A673 (cell line): ENCODE measurements at regions not wholly inside any gene's neighbourhood (a gene's known extent, or its start where the extent isn't known, plus 50 kb on each side); places are given as distances from the start of the nearest gene placed in this dataset.
A peak's percentile ranks its signal among the peaks of the same experiment; 100 is the strongest.

Experiments used
- BruUV-seq: library from RNA; stranded (reverse); fragments of 400-500 nt; replicated peaks from 2 replicates; lab custom pipeline; 2021; lab: Mats Ljungman, UMichigan
- CTCF ChIA-PET: fragments of 300-600 bp; sonication (Branson Sonifier 250); formaldehyde crosslinking; loops from one replicate; lab custom pipeline; 2022; ENCODE audit warnings: antibody characterized with exemption; lab: Charles Lee
- POLR2A ChIA-PET: fragments of 300-600 bp; sonication (Branson Sonifier 250); formaldehyde crosslinking; loops from one replicate; lab custom pipeline; 2022; ENCODE audit warnings: antibody characterized with exemption; ENCODE audit not compliant: low non-redundant PET; lab: Charles Lee
- DNase-seq: peaks from one replicate; pipeline ENCODE4 v3.0.0-alpha.2; 2015; ENCODE audit warnings: low spot score
- H3K27ac ChIP-seq: fragments of 200-600 bp; sonication (generic); 2 replicates; pipeline ENCODE4 v1.5.1; 2016; ENCODE audit warnings: mixed run types, low read depth, mild to moderate bottlenecking, mixed read lengths, antibody characterized with exemption, low read length; ENCODE audit not compliant: poor library complexity, severe bottlenecking
- H3K27me3 ChIP-seq: fragments of 200-600 bp; sonication (generic); replicated peaks from 2 replicates; pipeline ENCODE4 v1.6.1; 2017; ENCODE audit warnings: mixed run types, low read depth, mild to moderate bottlenecking, mixed read lengths, antibody characterized with exemption, low read length; ENCODE audit not compliant: insufficient read depth, poor library complexity
- H3K36me3 ChIP-seq: fragments of 200-600 bp; sonication (generic); 2 replicates; pipeline ENCODE4 v1.6.1; 2016; ENCODE audit warnings: mixed run types, mild to moderate bottlenecking, mixed read lengths, antibody characterized with exemption, low read length; ENCODE audit not compliant: insufficient read depth, poor library complexity, severe bottlenecking
- H3K4me1 ChIP-seq: fragments of 200-600 bp; sonication (generic); 2 replicates; pipeline ENCODE4 v1.6.1; 2017; ENCODE audit warnings: mixed run types, mild to moderate bottlenecking, mixed read lengths, antibody characterized with exemption, low read length; ENCODE audit not compliant: insufficient read depth, poor library complexity, severe bottlenecking
- H3K4me3 ChIP-seq: fragments of 200-600 bp; sonication (generic); 2 replicates; pipeline ENCODE4 v1.5.1; 2016; ENCODE audit warnings: low read depth, mixed run types, mild to moderate bottlenecking, mixed read lengths, low read length; ENCODE audit not compliant: poor library complexity, severe bottlenecking
- H3K9me3 ChIP-seq: fragments of 200-600 bp; sonication (generic); 2 replicates; pipeline ENCODE4 v1.6.1; 2016; ENCODE audit warnings: mixed run types, low read depth, mild to moderate bottlenecking, mixed read lengths, antibody characterized with exemption, low read length; ENCODE audit not compliant: poor library complexity, severe bottlenecking
- EZH2 ChIP-seq: fragments of 200-600 bp; sonication (generic); IDR thresholded peaks from 2 replicates; pipeline ENCODE4 v1.6.1; 2017; ENCODE audit warnings: borderline replicate concordance, low read depth, mild to moderate bottlenecking, mixed read lengths, antibody characterized with exemption, low read length; ENCODE audit not compliant: poor library complexity, severe bottlenecking
- intact Hi-C: fragments of 100-400 bp; cut with micrococcal nuclease; formaldehyde crosslinking; loops from one replicate; pipeline ENCODE4 v1.10.0; 2022; ENCODE audit not compliant: unreplicated experiment
- TF ChIP-seq, protein P1 (sequence below): fragments of 300-800, 200-600 bp; sonication (generic); conservative IDR thresholded peaks from 2 replicates; pipeline ENCODE4 v1.5.1; 2017; ENCODE audit warnings: low read depth, mild to moderate bottlenecking, antibody characterized with exemption, low read length, moderate library complexity, mixed read lengths

- Histone ChIP-seq H3K36me3 (no peaks in the 10 kb centered on the region), H3K4me3 (no peak overlapping the region), H3K9me3 (no peaks in the 10 kb centered on the region), H3K4me1 (peaks cover 7% of the 10 kb centered on the region), H3K27me3 (no peaks in the 10 kb centered on the region), H3K27ac (no peak overlapping the region)
- ChIA-PET CTCF (no interaction called here), POLR2A (no interaction called here)
- TF ChIP-seq, protein P1, sequence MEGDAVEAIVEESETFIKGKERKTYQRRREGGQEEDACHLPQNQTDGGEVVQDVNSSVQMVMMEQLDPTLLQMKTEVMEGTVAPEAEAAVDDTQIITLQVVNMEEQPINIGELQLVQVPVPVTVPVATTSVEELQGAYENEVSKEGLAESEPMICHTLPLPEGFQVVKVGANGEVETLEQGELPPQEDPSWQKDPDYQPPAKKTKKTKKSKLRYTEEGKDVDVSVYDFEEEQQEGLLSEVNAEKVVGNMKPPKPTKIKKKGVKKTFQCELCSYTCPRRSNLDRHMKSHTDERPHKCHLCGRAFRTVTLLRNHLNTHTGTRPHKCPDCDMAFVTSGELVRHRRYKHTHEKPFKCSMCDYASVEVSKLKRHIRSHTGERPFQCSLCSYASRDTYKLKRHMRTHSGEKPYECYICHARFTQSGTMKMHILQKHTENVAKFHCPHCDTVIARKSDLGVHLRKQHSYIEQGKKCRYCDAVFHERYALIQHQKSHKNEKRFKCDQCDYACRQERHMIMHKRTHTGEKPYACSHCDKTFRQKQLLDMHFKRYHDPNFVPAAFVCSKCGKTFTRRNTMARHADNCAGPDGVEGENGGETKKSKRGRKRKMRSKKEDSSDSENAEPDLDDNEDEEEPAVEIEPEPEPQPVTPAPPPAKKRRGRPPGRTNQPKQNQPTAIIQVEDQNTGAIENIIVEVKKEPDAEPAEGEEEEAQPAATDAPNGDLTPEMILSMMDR, result no peak
- TF ChIP-seq EZH2, result no peak
- DNase-seq, result no peak
- BruUV-seq, result no TSS peak
- intact Hi-C loops, result no loop called here
Measured at GRCh38 chr16:85371948-85372347, 241.2 kb upstream of the GSE1 start.

GRCh38 chr16:85372627-85373372 lies 240.3 kb upstream of the GSE1 start:
- no TSS peak for BruUV-seq
- Histone ChIP-seq H3K4me1 (peaks cover 5% of the 10 kb centered on the region), H3K27ac (no peak overlapping the region), H3K27me3 (no peaks in the 10 kb centered on the region), H3K36me3 (no peaks in the 10 kb centered on the region), H3K4me3 (no peak overlapping the region), H3K9me3 (no peaks in the 10 kb centered on the region)
- POLR2A ChIA-PET, result no interaction called here
- TF ChIP-seq EZH2, result no peak
- TF ChIP-seq, protein P1, result no peak
- CTCF ChIA-PET, result no interaction called here
- intact Hi-C loops, result no loop called here
- peak; percentile 24 for DNase-seq

- DNase-seq, result no peak
- BruUV-seq, result no TSS peak
- no peaks in the 10 kb centered on the region for H3K36me3 ChIP-seq
- H3K4me3 ChIP-seq, result no peak overlapping the region
- ChIA-PET CTCF (no interaction called here), POLR2A (no interaction called here)
- H3K27ac ChIP-seq, result no peak overlapping the region
- no peak for TF ChIP-seq EZH2
- TF ChIP-seq, protein P1, result no peak
- H3K27me3 ChIP-seq, result no peaks in the 10 kb centered on the region
- no peaks in the 10 kb centered on the region for H3K9me3 ChIP-seq
- peaks cover 5% of the 10 kb centered on the region for H3K4me1 ChIP-seq
- intact Hi-C loops, result no loop called here
Measured at GRCh38 chr16:85373741-85374570, 239.2 kb upstream of the GSE1 start.
